ENCODE measurements at regions not wholly inside any gene's neighbourhood (a gene's known extent, or its start where the extent isn't known, plus 50 kb on each side); places are given as distances from the start of the nearest gene placed in this dataset.

DNA sequence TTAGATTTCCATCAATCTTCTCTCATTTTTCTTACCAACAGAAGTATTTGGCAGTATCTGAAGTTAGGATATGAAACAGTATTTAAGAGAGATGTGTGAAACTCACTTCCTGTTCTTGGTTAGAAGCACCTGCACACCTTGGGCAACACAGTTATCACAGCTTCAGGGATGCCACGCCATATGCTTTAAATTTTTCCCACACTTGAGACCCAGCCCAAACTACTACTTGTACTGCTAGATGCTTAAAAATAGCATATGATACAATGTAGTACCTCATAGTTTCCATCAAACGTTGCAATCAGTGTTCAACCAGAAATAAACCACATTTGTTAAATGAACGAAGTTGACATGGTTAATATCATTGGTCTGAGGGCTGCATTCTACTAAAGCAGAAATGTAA is 725.1 kb upstream of the FRG1 start (continued):
- TF ChIP-seq, protein P1, sequence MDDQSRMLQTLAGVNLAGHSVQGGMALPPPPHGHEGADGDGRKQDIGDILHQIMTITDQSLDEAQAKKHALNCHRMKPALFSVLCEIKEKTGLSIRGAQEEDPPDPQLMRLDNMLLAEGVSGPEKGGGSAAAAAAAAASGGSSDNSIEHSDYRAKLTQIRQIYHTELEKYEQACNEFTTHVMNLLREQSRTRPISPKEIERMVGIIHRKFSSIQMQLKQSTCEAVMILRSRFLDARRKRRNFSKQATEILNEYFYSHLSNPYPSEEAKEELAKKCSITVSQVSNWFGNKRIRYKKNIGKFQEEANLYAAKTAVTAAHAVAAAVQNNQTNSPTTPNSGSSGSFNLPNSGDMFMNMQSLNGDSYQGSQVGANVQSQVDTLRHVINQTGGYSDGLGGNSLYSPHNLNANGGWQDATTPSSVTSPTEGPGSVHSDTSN (IDR thresholded peaks at IDR 0.05): no peak
- TF ChIP-seq CHD4 (IDR thresholded peaks at IDR 0.05; ENCODE audit: borderline replicate concordance): no peak

DNA sequence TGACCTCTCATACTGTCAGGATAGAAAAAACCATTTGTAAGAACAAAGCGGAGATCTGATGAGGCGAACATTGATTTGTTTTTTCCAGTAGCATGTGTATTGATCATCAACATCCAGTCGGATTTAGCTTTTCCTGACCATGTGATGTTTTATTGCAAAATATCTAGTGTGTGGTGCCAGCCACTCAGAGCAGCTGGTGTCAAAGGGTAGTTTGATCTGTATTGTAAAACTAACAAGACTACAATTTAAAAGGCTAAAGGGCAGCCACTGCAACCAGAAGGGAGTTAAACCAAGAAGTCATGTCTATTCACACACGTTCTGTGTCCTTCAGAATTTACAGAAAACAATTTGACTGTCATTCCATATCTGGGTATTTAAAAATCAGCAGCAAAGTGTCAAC is 719.0 kb upstream of the FRG1 start:
- FAIRE-seq (no peak), ATAC-seq (no peak), DNase-seq (ENCODE audit: low read depth in 1 of 2, low spot score in 1 of 2) (no peak)
- H3K9me3 ChIP-seq: no peaks in the 10 kb centered on the region
- 36% methylated on average over 4 of the region's 4 CpGs for WGBS (ENCODE audit: missing lambda C conversion rate)
- no peak for TF ChIP-seq CHD4 (IDR thresholded peaks at IDR 0.05; ENCODE audit: borderline replicate concordance)
- no peak for TF ChIP-seq RNF2 (IDR thresholded peaks at IDR 0.05; ENCODE audit: borderline replicate concordance, low read depth)
- no peak for TF ChIP-seq HOXB13 (CRISPR knock-in tag; IDR thresholded peaks at IDR 0.05; ENCODE audit: low read depth)
- TF ChIP-seq, protein P2, sequence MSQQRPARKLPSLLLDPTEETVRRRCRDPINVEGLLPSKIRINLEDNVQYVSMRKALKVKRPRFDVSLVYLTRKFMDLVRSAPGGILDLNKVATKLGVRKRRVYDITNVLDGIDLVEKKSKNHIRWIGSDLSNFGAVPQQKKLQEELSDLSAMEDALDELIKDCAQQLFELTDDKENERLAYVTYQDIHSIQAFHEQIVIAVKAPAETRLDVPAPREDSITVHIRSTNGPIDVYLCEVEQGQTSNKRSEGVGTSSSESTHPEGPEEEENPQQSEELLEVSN (IDR thresholded peaks at IDR 0.05; ENCODE audit: borderline replicate concordance, low read depth): no peak
- ChIA-PET CTCF (no interaction called here), POLR2A (no interaction called here)
- no peak overlapping the region for H3K27ac ChIP-seq
- no peak overlapping the region for H3K4me2 ChIP-seq
- no peak overlapping the region for H3K4me3 ChIP-seq
- no peaks in the 10 kb centered on the region for H3K4me1 ChIP-seq

DNA sequence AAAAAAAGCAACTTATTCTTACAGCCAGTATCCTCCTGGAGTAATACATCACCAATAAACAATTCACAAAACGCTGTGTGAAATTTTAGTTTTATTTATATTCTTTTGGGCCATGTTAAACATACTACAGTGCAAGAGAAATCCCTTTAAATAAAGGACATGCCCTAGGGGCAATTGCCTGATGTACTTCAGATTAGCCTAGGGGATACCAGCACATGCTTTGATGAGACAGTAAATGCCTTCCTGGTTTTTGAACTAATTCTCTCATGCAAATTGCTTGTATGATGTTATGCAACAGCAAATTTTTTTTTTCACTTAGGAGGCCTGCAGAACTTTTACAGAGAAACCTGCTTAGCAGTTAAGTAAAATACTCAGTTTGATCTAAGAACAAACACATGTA is 711.9 kb upstream of the FRG1 start:
- no peak overlapping the region for H3K4me2 ChIP-seq
- DNase-seq (ENCODE audit: low read depth in 1 of 2, low spot score in 1 of 2) (no peak), ATAC-seq (no peak), FAIRE-seq (no peak)
- no peak for TF ChIP-seq FOXS1 (CRISPR knock-in tag; IDR thresholded peaks at IDR 0.05)
- TF ChIP-seq HDAC2 (IDR thresholded peaks at IDR 0.05): no peak
- no peak for TF ChIP-seq MAFK (IDR thresholded peaks at IDR 0.05; ENCODE audit: partially characterized antibody)
- no peak for TF ChIP-seq FOSL2 (IDR thresholded peaks at IDR 0.05)
- no peak for TF ChIP-seq FOSL2 (CRISPR knock-in tag; IDR thresholded peaks at IDR 0.05)
- TF ChIP-seq HOXB13 (CRISPR knock-in tag; IDR thresholded peaks at IDR 0.05; ENCODE audit: low read depth): no peak
- TF ChIP-seq, protein P3, sequence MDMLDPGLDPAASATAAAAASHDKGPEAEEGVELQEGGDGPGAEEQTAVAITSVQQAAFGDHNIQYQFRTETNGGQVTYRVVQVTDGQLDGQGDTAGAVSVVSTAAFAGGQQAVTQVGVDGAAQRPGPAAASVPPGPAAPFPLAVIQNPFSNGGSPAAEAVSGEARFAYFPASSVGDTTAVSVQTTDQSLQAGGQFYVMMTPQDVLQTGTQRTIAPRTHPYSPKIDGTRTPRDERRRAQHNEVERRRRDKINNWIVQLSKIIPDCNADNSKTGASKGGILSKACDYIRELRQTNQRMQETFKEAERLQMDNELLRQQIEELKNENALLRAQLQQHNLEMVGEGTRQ (IDR thresholded peaks at IDR 0.05): no peak
- TF ChIP-seq, protein P4, sequence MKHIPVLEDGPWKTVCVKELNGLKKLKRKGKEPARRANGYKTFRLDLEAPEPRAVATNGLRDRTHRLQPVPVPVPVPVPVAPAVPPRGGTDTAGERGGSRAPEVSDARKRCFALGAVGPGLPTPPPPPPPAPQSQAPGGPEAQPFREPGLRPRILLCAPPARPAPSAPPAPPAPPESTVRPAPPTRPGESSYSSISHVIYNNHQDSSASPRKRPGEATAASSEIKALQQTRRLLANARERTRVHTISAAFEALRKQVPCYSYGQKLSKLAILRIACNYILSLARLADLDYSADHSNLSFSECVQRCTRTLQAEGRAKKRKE (CRISPR knock-in tag; IDR thresholded peaks at IDR 0.05; ENCODE audit: low read depth): no peak
- TF ChIP-seq, protein P5, sequence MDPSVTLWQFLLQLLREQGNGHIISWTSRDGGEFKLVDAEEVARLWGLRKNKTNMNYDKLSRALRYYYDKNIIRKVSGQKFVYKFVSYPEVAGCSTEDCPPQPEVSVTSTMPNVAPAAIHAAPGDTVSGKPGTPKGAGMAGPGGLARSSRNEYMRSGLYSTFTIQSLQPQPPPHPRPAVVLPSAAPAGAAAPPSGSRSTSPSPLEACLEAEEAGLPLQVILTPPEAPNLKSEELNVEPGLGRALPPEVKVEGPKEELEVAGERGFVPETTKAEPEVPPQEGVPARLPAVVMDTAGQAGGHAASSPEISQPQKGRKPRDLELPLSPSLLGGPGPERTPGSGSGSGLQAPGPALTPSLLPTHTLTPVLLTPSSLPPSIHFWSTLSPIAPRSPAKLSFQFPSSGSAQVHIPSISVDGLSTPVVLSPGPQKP (IDR thresholded peaks at IDR 0.05; ENCODE audit: low read depth, low read length): no peak
- no peak for TF ChIP-seq NFE2L2 (conservative IDR thresholded peaks at IDR 0.05; ENCODE audit: low read length)
- TF ChIP-seq EP300 (IDR thresholded peaks at IDR 0.05): no peak
- TF ChIP-seq HEYL (CRISPR knock-in tag; IDR thresholded peaks at IDR 0.05): no peak
- TF ChIP-seq, protein P2 (IDR thresholded peaks at IDR 0.05; ENCODE audit: borderline replicate concordance, low read depth): no peak
- no peak for TF ChIP-seq GATA3 (IDR thresholded peaks at IDR 0.05; ENCODE audit: borderline replicate concordance)
- no peak for TF ChIP-seq RFX5 (IDR thresholded peaks at IDR 0.05)
- TF ChIP-seq HOXB5 (CRISPR knock-in tag; IDR thresholded peaks at IDR 0.05): no peak
- no peak for TF ChIP-seq EHMT2 (IDR thresholded peaks at IDR 0.05; ENCODE audit: low read depth)
- TF ChIP-seq CHD4 (IDR thresholded peaks at IDR 0.05; ENCODE audit: borderline replicate concordance): no peak
- POLR2A ChIA-PET: no interaction called here
- H3K9me3 ChIP-seq: no peaks in the 10 kb centered on the region
- H3K27ac ChIP-seq: no peak overlapping the region
- CTCF ChIA-PET: no interaction called here
- no peak overlapping the region for H3K4me3 ChIP-seq
- H3K4me1 ChIP-seq: no peaks in the 10 kb centered on the region
- 14% methylated on average over 1 of the region's 1 CpG for WGBS (ENCODE audit: missing lambda C conversion rate)

All from A549 (cell line).